GM19438 (cell line): ENCODE measurements at regions not wholly inside any gene's neighbourhood (a gene's known extent, or its start where the extent isn't known, plus 50 kb on each side); places are given as distances from the start of the nearest gene placed in this dataset.

Experiments
- ATAC-seq: cut with Tn5 transposase; IDR thresholded peaks from one replicate; pipeline ENCODE4 v1.9.1; 2021; ENCODE audit warnings: low read depth; ENCODE audit not compliant: unreplicated experiment

GRCh38 chr4:135840781-135841180 is 1639.2 kb upstream of the PABPC4L start:
- ATAC-seq = no peak

DNA sequence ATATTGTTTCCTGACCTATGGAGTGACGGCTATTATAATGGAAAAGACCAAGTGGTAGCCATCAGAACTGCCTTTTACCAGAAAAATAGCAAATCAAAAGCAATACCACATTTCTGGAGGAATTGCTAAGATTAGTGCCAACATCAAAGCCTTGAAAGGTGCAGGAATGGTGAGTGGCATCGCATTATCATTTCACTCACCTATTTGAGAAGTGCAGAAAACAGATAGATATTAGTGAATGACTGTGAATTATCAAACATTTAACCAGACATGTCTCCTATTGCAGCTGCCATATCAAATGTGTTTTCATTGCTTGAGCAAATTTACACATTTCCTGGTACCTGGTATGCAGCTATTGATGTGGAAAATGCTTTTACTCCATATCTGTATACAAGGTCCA is 1638.1 kb upstream of the PABPC4L start:
- ATAC-seq = no peak

GRCh38 chr4:135838889-135839288 is 1637.3 kb upstream of the PABPC4L start:
- ATAC-seq = no peak

GRCh38 chr4:135834471-135834870 is 1632.9 kb upstream of the PABPC4L start:
- ATAC-seq = no peak

- ATAC-seq = no peak
These were observed 1631.9 kb upstream of the PABPC4L start for GRCh38 chr4:135833529-135833928.

- ATAC-seq = no peak
These were observed 1623.2 kb upstream of the PABPC4L start for GRCh38 chr4:135824759-135825296.

GRCh38 chr4:135804785-135805184 is 1603.2 kb upstream of the PABPC4L start:
- no peak for ATAC-seq

DNA sequence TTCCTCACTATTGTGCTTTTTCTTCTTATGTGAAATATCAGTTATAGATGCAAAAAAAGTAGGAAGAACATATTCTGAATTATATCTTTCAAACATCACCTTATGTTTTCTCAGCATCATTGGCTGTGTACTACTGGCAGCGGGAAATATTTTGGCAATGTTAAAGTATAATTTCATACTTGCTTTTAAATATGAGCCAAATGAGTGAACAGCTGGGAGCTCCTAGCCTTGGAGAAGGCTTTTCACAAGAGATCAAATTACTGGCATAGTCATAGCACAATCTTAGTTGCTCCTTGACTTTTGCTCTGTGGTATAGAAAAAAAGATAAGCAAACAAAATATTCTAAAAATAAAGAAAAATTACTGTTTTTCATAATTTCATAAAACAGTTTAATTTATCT is 1575.8 kb upstream of the PABPC4L start:
- ATAC-seq = no peak

DNA sequence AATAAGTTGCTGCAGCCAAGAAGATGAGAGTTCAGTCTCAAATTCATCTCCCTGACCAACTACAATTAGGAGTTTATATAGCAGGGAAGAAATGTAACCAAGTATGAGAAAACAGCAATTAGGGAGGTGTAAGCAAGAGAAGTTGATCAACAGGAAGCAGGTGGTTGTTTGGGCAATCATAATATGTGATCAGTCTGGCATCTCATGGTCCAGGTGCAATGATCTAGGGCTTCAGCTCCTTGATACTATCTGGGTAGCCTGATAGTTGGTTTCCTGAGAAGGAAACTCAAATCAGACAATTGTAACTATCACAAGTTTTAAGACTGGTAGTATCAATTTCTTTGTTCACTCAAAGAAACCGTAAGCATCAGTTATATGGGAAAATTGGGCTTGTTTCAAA is 1574.3 kb upstream of the PABPC4L start:
- no peak for ATAC-seq

DNA sequence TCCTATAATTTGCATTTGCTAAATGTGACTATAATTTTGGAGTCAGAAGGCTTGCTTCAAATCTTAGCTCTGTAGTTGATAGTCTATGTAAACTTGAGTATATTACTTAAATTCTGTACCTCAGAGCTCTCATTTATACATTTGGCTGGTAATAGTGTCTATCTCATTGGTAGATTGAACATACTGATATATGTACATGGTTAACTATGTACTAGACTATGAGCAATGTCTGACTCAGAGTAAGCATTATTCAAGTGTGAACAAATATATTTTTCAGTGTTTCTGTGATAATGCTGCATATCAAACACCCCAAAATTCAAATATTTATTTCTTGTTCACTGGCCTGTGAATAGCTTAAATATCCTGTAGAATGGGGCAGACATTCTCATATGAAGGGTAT is 1568.9 kb upstream of the PABPC4L start:
- ATAC-seq = no peak

DNA sequence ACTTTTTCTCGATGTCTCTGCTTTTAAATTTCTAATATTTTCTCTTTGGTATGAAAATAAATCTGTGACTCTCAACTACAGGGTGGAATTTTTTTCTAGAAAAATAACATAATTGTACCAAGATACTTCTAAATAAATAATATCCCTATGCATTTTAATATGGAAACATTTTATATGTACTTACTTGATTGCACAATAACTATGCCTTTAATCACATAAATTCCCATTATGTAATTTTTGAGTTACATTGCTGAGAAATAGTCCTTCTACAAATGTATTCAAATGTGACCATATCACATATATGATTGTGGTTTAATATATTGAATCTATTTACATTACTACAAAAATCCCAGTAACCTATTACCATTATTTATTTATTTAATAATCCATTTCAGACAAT is 1543.3 kb upstream of the PABPC4L start:
- ATAC-seq = no peak

- no peak for ATAC-seq
These were observed 1540.0 kb upstream of the PABPC4L start for GRCh38 chr4:135741583-135741982.

DNA sequence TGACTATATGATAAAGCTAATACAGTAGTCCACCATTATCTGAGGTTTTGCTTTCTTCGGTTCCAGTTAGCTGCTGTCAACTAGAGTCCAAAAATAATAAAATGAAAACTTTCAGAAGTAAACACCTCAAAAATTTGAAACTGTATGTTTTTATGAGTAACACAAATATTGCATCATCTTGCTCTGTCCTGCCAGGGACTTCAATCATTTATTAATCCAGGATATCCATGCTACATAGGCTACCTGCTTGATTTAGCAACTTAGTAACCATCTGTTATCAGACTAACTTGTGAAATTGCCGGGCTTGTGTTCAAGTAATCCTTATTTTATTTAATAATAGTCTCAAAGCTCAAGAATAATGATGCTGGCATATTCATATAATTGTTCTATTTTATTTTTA is 1537.8 kb upstream of the PABPC4L start:
- no peak for ATAC-seq

DNA sequence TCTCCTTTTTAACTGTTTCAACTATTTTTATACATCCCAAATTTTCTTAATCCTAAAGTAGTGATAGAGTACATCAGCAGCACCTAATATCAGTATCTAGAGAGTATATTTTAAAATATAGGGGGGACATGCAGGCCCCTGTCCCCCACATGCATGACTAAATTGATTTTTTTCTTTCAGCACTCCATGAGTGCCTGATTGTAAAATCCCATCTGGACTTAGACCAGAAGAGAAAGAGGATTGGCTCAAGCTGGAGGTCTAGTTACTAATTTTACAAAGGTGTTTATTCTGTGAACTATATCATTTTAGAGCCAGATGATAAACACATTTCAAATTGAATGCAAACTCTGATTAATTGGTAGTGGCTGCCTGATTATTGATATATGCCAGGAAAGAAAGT is 1533.9 kb upstream of the PABPC4L start:
- ATAC-seq = no peak

GRCh38 chr4:135732448-135732847 is 1530.9 kb upstream of the PABPC4L start:
- ATAC-seq = no peak

DNA sequence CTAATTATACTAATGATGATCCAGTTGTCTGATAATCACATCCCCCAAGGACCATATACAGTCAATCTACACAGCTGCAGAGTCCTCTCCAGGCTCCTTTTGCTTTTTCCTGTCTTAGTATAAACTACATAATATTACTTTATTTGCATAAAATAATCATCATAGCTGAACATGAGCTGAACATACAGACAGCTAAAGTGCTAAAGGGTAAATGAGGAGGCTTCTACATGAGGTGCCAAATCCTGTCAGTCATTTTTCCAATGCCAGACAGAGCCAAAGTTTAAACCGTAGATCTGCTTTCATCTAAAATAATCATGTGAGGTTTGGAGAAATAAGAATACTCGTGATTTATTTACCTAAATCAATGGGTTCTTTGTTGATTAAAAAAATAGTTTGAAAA is 1530.1 kb upstream of the PABPC4L start:
- no peak for ATAC-seq

GRCh38 chr4:135724421-135724820 is 1522.8 kb upstream of the PABPC4L start:
- ATAC-seq = no peak

- no peak for ATAC-seq
These were observed 1516.4 kb upstream of the PABPC4L start for GRCh38 chr4:135718019-135718418.

GRCh38 chr4:135705343-135705742 is 1503.8 kb upstream of the PABPC4L start:
- no peak for ATAC-seq

DNA sequence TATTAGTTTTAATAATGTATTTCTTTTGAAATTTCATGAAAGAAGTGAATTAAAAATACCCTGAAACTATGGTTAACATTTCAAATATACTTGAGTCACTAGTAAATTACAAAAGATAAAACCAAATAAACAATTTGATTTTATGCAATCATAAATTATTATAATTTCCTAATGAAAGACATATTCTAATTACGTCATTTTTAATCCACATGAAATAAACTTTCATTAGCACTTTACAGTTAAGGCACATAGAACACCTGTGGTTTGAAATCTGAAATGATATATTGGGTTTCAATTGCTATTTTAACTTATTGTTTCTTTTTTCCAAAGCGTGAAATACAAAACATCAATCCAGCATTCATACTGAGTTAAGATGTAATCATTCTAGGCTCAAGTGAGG is 1492.5 kb upstream of the PABPC4L start:
- ATAC-seq = no peak

DNA sequence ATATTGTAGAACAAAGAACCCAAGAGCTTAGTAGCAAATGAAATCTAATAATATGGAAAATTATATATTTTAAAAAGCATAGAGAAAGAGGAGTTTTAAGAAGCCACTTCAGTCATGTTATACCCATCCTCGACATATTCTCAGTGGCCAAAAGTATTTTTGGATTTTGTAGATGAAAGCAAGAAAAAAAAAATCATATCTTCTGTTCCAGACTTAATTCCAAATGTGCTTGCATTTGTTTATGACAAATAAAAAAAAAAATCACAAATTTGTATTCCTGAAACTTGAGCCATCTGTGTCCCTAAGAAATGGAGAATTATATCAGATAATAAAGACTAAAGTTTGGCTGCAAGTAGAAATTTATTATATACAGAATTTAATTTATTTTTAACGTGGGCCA is 1482.4 kb upstream of the PABPC4L start:
- no peak for ATAC-seq

DNA sequence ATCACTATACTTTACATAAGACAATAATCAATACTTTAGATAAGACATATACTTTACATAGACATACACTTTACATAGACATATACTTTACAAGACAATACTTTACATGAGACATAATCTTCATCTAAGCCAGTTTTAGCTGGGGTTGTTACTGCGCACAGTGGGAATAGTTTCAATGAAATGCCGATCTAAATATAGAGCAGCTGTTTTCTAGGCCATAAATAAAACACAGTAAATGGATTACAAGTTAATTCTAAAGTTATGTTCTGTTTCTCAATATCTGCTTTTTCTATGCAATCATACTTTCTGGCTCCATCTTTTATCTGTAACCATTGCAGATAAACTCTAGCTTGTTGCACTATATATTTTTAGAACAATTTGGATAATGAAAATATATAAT is 1470.6 kb upstream of the PABPC4L start:
- ATAC-seq = no peak

GRCh38 chr4:135670548-135670947 is 1469.0 kb upstream of the PABPC4L start:
- no peak for ATAC-seq
